ENCODE measurements at regions not wholly inside any gene's neighbourhood (a gene's known extent, or its start where the extent isn't known, plus 50 kb on each side); places are given as distances from the start of the nearest gene placed in this dataset.

- TF ChIP-seq CTCF (IDR thresholded peaks at IDR 0.05) (no peak), POLR2AphosphoS5 (IDR thresholded peaks at IDR 0.05; ENCODE audit: low read depth, low read length) (no peak)
These were observed 124.0 kb upstream of the PPP1R26 start for GRCh38 chr9:135355521-135356011.
